ENCODE measurements at regions not wholly inside any gene's neighbourhood (a gene's known extent, or its start where the extent isn't known, plus 50 kb on each side); places are given as distances from the start of the nearest gene placed in this dataset.

GRCh38 chr10:23675585-23675984 is 236.7 kb downstream of the OTUD1 start:
- H3K14ac ChIP-seq (ENCODE audit: low read length), result no peak overlapping the region
- DNase-seq (ENCODE audit: low spot score), result no peak
- H3K23ac ChIP-seq (ENCODE audit: low read depth, low read length, poor library complexity), result no peak overlapping the region
- no peak overlapping the region for H3K4ac ChIP-seq (ENCODE audit: low read length)
- no peaks in the 10 kb centered on the region for H3K79me1 ChIP-seq (ENCODE audit: low read depth, low read length)
- no peaks in the 10 kb centered on the region for H3K4me1 ChIP-seq (ENCODE audit: control insufficient read depth in 2 of 2, insufficient read depth in 1 of 2, low read depth in 1 of 2, low read length in 2 of 2)
- H3K9ac ChIP-seq (ENCODE audit: low read depth, low read length, poor library complexity), result no peak overlapping the region
- no peak overlapping the region for H3K18ac ChIP-seq (ENCODE audit: low read length)
- H2BK12ac ChIP-seq (ENCODE audit: low read length), result no peak overlapping the region
- no peak overlapping the region for H2AK5ac ChIP-seq (ENCODE audit: low read depth, low read length)
- no peak overlapping the region for H3K27ac ChIP-seq (replicated peaks; ENCODE audit: low read length)
- H2AFZ ChIP-seq (ENCODE audit: low read length), result no peak overlapping the region
- H4K8ac ChIP-seq (ENCODE audit: low read depth, low read length), result no peak overlapping the region
- no peak overlapping the region for H2BK120ac ChIP-seq (ENCODE audit: low read depth, low read length)
- WGBS, 2 donors (ENCODE audit: extremely low coverage in 2 of 2, insufficient read length in 2 of 2, insufficient replicate concordance in 1 of 2), result no CpG with 5 or more reads among the region's 2 CpGs
- no peaks in the 10 kb centered on the region for H3K36me3 ChIP-seq (replicated peaks in 1 of 2; ENCODE audit: control insufficient read depth in 2 of 2, insufficient read depth in 2 of 2, low read length in 2 of 2)
- H3K4me2 ChIP-seq (ENCODE audit: insufficient read depth, low read length, poor library complexity, severe bottlenecking), result no peak overlapping the region
- no peak overlapping the region for H2BK5ac ChIP-seq (ENCODE audit: low read length)
- no peaks in the 10 kb centered on the region for H3K9me3 ChIP-seq (replicated peaks in 1 of 2; ENCODE audit: control insufficient read depth in 2 of 2, insufficient read depth in 1 of 2, low read depth in 1 of 2, low read length in 2 of 2)
- no peak overlapping the region for H4K91ac ChIP-seq (ENCODE audit: low read depth, low read length, poor library complexity)
- no peak overlapping the region for H3K4me3 ChIP-seq (ENCODE audit: low read length in 2 of 2)
- no peak overlapping the region for H2BK15ac ChIP-seq (ENCODE audit: low read length)
- no peaks in the 10 kb centered on the region for H3K27me3 ChIP-seq (ENCODE audit: control insufficient read depth in 3 of 3, insufficient read depth in 3 of 3, low read depth in 1 of 3, low read length in 3 of 3)

- H3K36me3 ChIP-seq (replicated peaks in 1 of 2; ENCODE audit: control insufficient read depth in 2 of 2, insufficient read depth in 2 of 2, low read length in 2 of 2), result no peaks in the 10 kb centered on the region
- H2BK12ac ChIP-seq (ENCODE audit: low read length), result no peak overlapping the region
- H3K4me2 ChIP-seq (ENCODE audit: insufficient read depth, low read length, poor library complexity, severe bottlenecking), result no peak overlapping the region
- no peak overlapping the region for H3K4me3 ChIP-seq (ENCODE audit: low read length in 2 of 2)
- no peaks in the 10 kb centered on the region for H3K79me1 ChIP-seq (ENCODE audit: low read depth, low read length)
- H3K9me3 ChIP-seq (replicated peaks in 1 of 2; ENCODE audit: control insufficient read depth in 2 of 2, insufficient read depth in 1 of 2, low read depth in 1 of 2, low read length in 2 of 2), result no peaks in the 10 kb centered on the region
- H4K91ac ChIP-seq (ENCODE audit: low read depth, low read length, poor library complexity), result no peak overlapping the region
- no peak overlapping the region for H3K23ac ChIP-seq (ENCODE audit: low read depth, low read length, poor library complexity)
- no peak overlapping the region for H2BK5ac ChIP-seq (ENCODE audit: low read length)
- H3K27ac ChIP-seq (replicated peaks; ENCODE audit: low read length), result no peak overlapping the region
- no peak overlapping the region for H3K4ac ChIP-seq (ENCODE audit: low read length)
- H3K18ac ChIP-seq (ENCODE audit: low read length), result no peak overlapping the region
- no peak overlapping the region for H2AFZ ChIP-seq (ENCODE audit: low read length)
- no peaks in the 10 kb centered on the region for H3K4me1 ChIP-seq (ENCODE audit: control insufficient read depth in 2 of 2, insufficient read depth in 1 of 2, low read depth in 1 of 2, low read length in 2 of 2)
- no peak overlapping the region for H4K8ac ChIP-seq (ENCODE audit: low read depth, low read length)
- DNase-seq (ENCODE audit: low spot score), result no peak
- no peak overlapping the region for H2AK5ac ChIP-seq (ENCODE audit: low read depth, low read length)
- no peak overlapping the region for H2BK120ac ChIP-seq (ENCODE audit: low read depth, low read length)
- no CpG with 5 or more reads among the region's 2 CpGs for whole genome bisulfite sequencing, 2 donors (ENCODE audit: extremely low coverage in 2 of 2, insufficient read length in 2 of 2, insufficient replicate concordance in 1 of 2)
- H3K14ac ChIP-seq (ENCODE audit: low read length), result no peak overlapping the region
- H3K9ac ChIP-seq (ENCODE audit: low read depth, low read length, poor library complexity), result no peak overlapping the region
- no peaks in the 10 kb centered on the region for H3K27me3 ChIP-seq (ENCODE audit: control insufficient read depth in 3 of 3, insufficient read depth in 3 of 3, low read depth in 1 of 3, low read length in 3 of 3)
- no peak overlapping the region for H2BK15ac ChIP-seq (ENCODE audit: low read length)
These were observed 237.4 kb downstream of the OTUD1 start for GRCh38 chr10:23676296-23676695.

GRCh38 chr10:23686722-23687121 is 247.8 kb downstream of the OTUD1 start:
- H3K9ac ChIP-seq (ENCODE audit: low read depth, low read length, poor library complexity), result no peak overlapping the region
- H3K4ac ChIP-seq (ENCODE audit: low read length), result no peak overlapping the region
- no peaks in the 10 kb centered on the region for H3K4me1 ChIP-seq (ENCODE audit: control insufficient read depth in 2 of 2, insufficient read depth in 1 of 2, low read depth in 1 of 2, low read length in 2 of 2)
- H3K36me3 ChIP-seq (replicated peaks in 1 of 2; ENCODE audit: control insufficient read depth in 2 of 2, insufficient read depth in 2 of 2, low read length in 2 of 2), result no peaks in the 10 kb centered on the region
- H3K27ac ChIP-seq (replicated peaks; ENCODE audit: low read length), result no peak overlapping the region
- H3K14ac ChIP-seq (ENCODE audit: low read length), result no peak overlapping the region
- H2BK12ac ChIP-seq (ENCODE audit: low read length), result no peak overlapping the region
- no peak overlapping the region for H3K4me2 ChIP-seq (ENCODE audit: insufficient read depth, low read length, poor library complexity, severe bottlenecking)
- no peaks in the 10 kb centered on the region for H3K79me1 ChIP-seq (ENCODE audit: low read depth, low read length)
- no peak overlapping the region for H2BK15ac ChIP-seq (ENCODE audit: low read length)
- no peak overlapping the region for H2AFZ ChIP-seq (ENCODE audit: low read length)
- H4K8ac ChIP-seq (ENCODE audit: low read depth, low read length), result no peak overlapping the region
- WGBS, 2 donors (ENCODE audit: extremely low coverage in 2 of 2, insufficient read length in 2 of 2, insufficient replicate concordance in 1 of 2), result no CpG with 5 or more reads among the region's 5 CpGs
- no peak overlapping the region for H3K18ac ChIP-seq (ENCODE audit: low read length)
- H2AK5ac ChIP-seq (ENCODE audit: low read depth, low read length), result no peak overlapping the region
- H2BK120ac ChIP-seq (ENCODE audit: low read depth, low read length), result no peak overlapping the region
- H3K27me3 ChIP-seq (ENCODE audit: control insufficient read depth in 3 of 3, insufficient read depth in 3 of 3, low read depth in 1 of 3, low read length in 3 of 3), result peaks cover 0 to 6% (median 6%) of the 10 kb centered on the region in 3 experiments
- H2BK5ac ChIP-seq (ENCODE audit: low read length), result no peak overlapping the region
- no peak overlapping the region for H3K4me3 ChIP-seq (ENCODE audit: low read length in 2 of 2)
- H3K9me3 ChIP-seq (replicated peaks in 1 of 2; ENCODE audit: control insufficient read depth in 2 of 2, insufficient read depth in 1 of 2, low read depth in 1 of 2, low read length in 2 of 2), result no peaks in the 10 kb centered on the region
- no peak overlapping the region for H3K23ac ChIP-seq (ENCODE audit: low read depth, low read length, poor library complexity)
- no peak overlapping the region for H4K91ac ChIP-seq (ENCODE audit: low read depth, low read length, poor library complexity)
- no peak for DNase-seq (ENCODE audit: low spot score)

- H2AK5ac ChIP-seq (ENCODE audit: low read depth, low read length), result no peak overlapping the region
- H3K79me1 ChIP-seq (ENCODE audit: low read depth, low read length), result no peaks in the 10 kb centered on the region
- H2BK15ac ChIP-seq (ENCODE audit: low read length), result no peak overlapping the region
- no peak overlapping the region for H2BK12ac ChIP-seq (ENCODE audit: low read length)
- no peak overlapping the region for H3K4me2 ChIP-seq (ENCODE audit: insufficient read depth, low read length, poor library complexity, severe bottlenecking)
- H3K4me1 ChIP-seq (ENCODE audit: control insufficient read depth in 2 of 2, insufficient read depth in 1 of 2, low read depth in 1 of 2, low read length in 2 of 2), result peaks cover 0 to 6% of the 10 kb centered on the region in 2 donors
- no peak overlapping the region for H3K14ac ChIP-seq (ENCODE audit: low read length)
- WGBS, 2 donors (ENCODE audit: extremely low coverage in 2 of 2, insufficient read length in 2 of 2, insufficient replicate concordance in 1 of 2), result no CpG with 5 or more reads among the region's 7 CpGs
- no peak overlapping the region for H3K27ac ChIP-seq (replicated peaks; ENCODE audit: low read length)
- H3K4ac ChIP-seq (ENCODE audit: low read length), result no peak overlapping the region
- no peak overlapping the region for H2AFZ ChIP-seq (ENCODE audit: low read length)
- no peaks in the 10 kb centered on the region for H3K9me3 ChIP-seq (replicated peaks in 1 of 2; ENCODE audit: control insufficient read depth in 2 of 2, insufficient read depth in 1 of 2, low read depth in 1 of 2, low read length in 2 of 2)
- H3K9ac ChIP-seq (ENCODE audit: low read depth, low read length, poor library complexity), result no peak overlapping the region
- no peak overlapping the region for H3K4me3 ChIP-seq (ENCODE audit: low read length in 2 of 2)
- H4K91ac ChIP-seq (ENCODE audit: low read depth, low read length, poor library complexity), result no peak overlapping the region
- H2BK5ac ChIP-seq (ENCODE audit: low read length), result no peak overlapping the region
- DNase-seq (ENCODE audit: low spot score), result no peak
- no peaks in the 10 kb centered on the region for H3K36me3 ChIP-seq (replicated peaks in 1 of 2; ENCODE audit: control insufficient read depth in 2 of 2, insufficient read depth in 2 of 2, low read length in 2 of 2)
- no peak overlapping the region for H3K18ac ChIP-seq (ENCODE audit: low read length)
- H4K8ac ChIP-seq (ENCODE audit: low read depth, low read length), result no peak overlapping the region
- no peak overlapping the region for H2BK120ac ChIP-seq (ENCODE audit: low read depth, low read length)
- peaks cover 16 to 59% (median 56%) of the 10 kb centered on the region in 3 experiments for H3K27me3 ChIP-seq (ENCODE audit: control insufficient read depth in 3 of 3, insufficient read depth in 3 of 3, low read depth in 1 of 3, low read length in 3 of 3)
- no peak overlapping the region for H3K23ac ChIP-seq (ENCODE audit: low read depth, low read length, poor library complexity)
These were observed 253.9 kb downstream of the OTUD1 start for GRCh38 chr10:23692736-23693135.
